GM18868 (cell line): ENCODE measurements at regions not wholly inside any gene's neighbourhood (a gene's known extent, or its start where the extent isn't known, plus 50 kb on each side); places are given as distances from the start of the nearest gene placed in this dataset.

Source experiments
- ATAC-seq: cut with Tn5 transposase; IDR thresholded peaks from one replicate; pipeline ENCODE4 v1.9.1; 2021; ENCODE audit warnings: mild to moderate bottlenecking, moderate library complexity; ENCODE audit not compliant: unreplicated experiment

GRCh38 chr21:26659757-26660156, 86.7 kb upstream of the CYYR1 start:
- no peak for ATAC-seq

DNA sequence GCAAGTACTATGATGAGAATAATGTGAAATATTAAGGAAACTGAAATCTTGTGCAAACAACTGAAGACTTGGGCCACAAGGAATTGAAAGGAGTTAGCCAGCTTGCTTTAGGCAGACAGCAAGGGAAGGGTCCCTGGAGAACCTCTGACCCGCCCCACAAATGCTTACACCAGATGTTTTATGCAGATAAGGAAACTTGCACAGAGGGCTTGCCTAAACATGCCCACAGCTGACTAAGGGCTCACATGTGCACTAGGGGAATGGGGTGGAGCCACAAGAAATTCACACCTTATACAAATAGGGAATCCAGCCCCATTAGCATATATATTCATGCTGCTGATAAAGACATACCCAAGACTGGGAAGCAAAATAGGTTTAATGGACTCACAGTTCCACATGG, 86.1 kb upstream of the CYYR1 start:
- no peak for ATAC-seq

- ATAC-seq, result no peak
Measured at GRCh38 chr21:26655460-26655859, 82.4 kb upstream of the CYYR1 start.

GRCh38 chr21:26653430-26653829, 80.3 kb upstream of the CYYR1 start:
- ATAC-seq, result no peak

GRCh38 chr21:26652854-26653253, 79.8 kb upstream of the CYYR1 start:
- no peak for ATAC-seq

DNA sequence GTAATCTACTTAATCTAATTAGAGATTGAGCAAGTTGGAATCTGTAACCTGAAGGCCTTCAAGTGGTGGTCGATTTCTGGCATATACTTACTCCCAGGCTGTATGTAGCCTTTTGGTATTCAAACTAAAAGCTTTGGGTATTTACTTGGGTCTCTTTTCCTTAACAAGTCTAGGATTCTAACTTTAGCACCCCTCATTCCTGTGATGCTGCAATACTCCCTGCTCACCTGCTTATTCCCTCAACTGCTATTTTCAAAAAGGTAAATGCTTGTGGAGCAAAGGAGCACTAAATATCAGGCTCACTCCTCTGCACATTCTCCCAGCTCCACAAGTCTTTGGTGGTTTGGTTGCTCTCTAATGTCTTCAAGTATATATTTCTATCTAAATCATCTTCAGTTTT, 68.0 kb upstream of the CYYR1 start:
- no peak for ATAC-seq

- ATAC-seq, result no peak
Measured at GRCh38 chr21:26637201-26637745, 64.2 kb upstream of the CYYR1 start.

- no peak for ATAC-seq
Measured at GRCh38 chr21:26635681-26636080, 62.6 kb upstream of the CYYR1 start.

DNA sequence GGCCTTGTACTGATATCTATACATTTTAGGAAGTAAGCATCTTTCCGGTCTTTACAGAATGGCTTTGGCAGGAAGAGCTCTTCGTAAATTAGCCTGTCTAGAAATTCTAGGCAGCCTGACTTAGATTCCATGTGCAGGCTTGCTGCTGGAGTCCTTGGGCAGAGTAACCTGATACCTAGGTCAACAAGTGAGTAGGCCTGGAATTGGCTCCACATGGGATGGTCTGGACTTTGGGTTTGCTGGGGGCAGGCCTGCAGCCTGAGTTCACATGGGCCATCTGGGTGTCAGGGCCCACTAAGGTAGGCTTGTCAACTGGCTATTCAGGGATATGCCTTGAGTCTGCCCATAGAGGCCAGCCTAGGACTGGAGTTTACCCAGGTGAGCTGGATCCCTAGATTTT, 59.6 kb upstream of the CYYR1 start:
- no peak for ATAC-seq

DNA sequence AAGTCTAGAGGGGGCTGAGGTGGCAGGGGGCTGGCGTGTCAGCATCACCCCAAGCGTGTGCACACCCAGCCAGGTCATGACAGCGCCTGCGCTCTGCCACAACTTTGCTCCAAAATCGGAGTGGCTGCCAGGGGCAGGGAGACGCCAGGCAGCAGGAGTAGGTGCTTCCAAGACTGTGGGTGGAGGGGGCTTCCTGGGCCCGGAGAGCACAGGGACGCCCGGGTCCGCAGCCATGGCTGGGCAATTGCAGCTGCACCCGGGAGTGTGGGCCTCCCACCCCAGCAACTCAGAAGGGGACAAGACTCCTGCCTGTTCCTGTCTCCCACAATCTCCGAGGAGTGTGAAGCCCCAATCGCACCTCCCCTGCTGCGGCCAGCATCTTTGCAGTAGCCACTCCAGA, 53.1 kb upstream of the CYYR1 start:
- no peak for ATAC-seq

- no peak for ATAC-seq
Measured at GRCh38 chr21:26624983-26625519, 52.0 kb upstream of the CYYR1 start.
